ENCODE measurements at regions not wholly inside any gene's neighbourhood (a gene's known extent, or its start where the extent isn't known, plus 50 kb on each side); places are given as distances from the start of the nearest gene placed in this dataset.

DNA sequence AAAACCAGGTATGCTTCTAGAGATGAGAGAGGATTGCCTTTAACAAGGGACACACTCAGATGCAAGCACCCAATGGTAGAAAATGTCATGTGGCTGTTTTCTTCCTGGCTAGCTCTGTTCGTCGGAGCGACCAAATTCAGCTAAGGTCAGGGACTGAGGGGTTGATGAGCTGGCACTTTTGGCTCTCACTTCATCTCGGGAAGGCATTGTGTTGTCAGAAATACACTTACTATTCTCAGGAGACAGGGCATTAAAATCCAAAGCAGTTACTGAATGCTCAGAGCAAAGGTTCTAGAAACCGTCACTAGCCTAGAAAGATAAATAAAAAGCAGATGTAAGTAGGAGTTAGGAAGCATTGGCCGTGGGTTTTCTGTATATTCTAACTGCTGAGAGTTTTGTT is 275.7 kb upstream of the SSTR1 start:
- in situ Hi-C loops (cut with HindIII; ENCODE audit: low pct_unique_long_range_greater_than_20kb, low sequenced_read_pairs) (no loop called here), intact Hi-C loops (cut with micrococcal nuclease; ENCODE audit: unreplicated experiment) (no loop called here)
- Histone ChIP-seq H3K27ac (ENCODE audit: low read length) (no peak overlapping the region), H3K4me3 (ENCODE audit: low read depth in 2 of 2, low read length in 2 of 2) (no peak overlapping the region), H3K4me1 (ENCODE audit: control insufficient read depth, insufficient read depth, low read length) (no peaks in the 10 kb centered on the region), H3K36me3 (ENCODE audit: control insufficient read depth, insufficient read depth, low read length) (no peaks in the 10 kb centered on the region), H3K9me3 (ENCODE audit: control insufficient read depth, insufficient read depth, low read depth, low read length) (no peaks in the 10 kb centered on the region), H3K27me3 (ENCODE audit: control insufficient read depth, insufficient read depth, low read length) (no peaks in the 10 kb centered on the region)
- ATAC-seq (no peak), DNase-seq (ENCODE audit: low read depth, low spot score) (no peak)
- POLR2A ChIA-PET: no interaction called here
- no peak for TF ChIP-seq TCF7L2 (IDR thresholded peaks at IDR 0.05; ENCODE audit: low read depth, low read length)
- no peak for TF ChIP-seq REST (IDR thresholded peaks at IDR 0.05; ENCODE audit: insufficient read depth in 1 of 2, low read depth in 2 of 2, low read length in 1 of 2)
- TF ChIP-seq CTCF (IDR thresholded peaks at IDR 0.05): no peak
- no peak for TF ChIP-seq POLR2AphosphoS5 (IDR thresholded peaks at IDR 0.05; ENCODE audit: low read depth, low read length)
- no peak for TF ChIP-seq SIN3A (IDR thresholded peaks at IDR 0.05; ENCODE audit: borderline replicate concordance, insufficient read depth, low read depth, low read length)
- BruUV-seq (replicated peaks): no TSS peak
- CTCF ChIA-PET: no interaction called here

- POLR2A ChIA-PET: no interaction called here
- Histone ChIP-seq H3K4me1 (ENCODE audit: control insufficient read depth, insufficient read depth, low read length) (no peaks in the 10 kb centered on the region), H3K9me3 (ENCODE audit: control insufficient read depth, insufficient read depth, low read depth, low read length) (no peaks in the 10 kb centered on the region), H3K4me3 (ENCODE audit: low read depth in 2 of 2, low read length in 2 of 2) (no peak overlapping the region), H3K27me3 (ENCODE audit: control insufficient read depth, insufficient read depth, low read length) (no peaks in the 10 kb centered on the region), H3K27ac (ENCODE audit: low read length) (no peak overlapping the region), H3K36me3 (ENCODE audit: control insufficient read depth, insufficient read depth, low read length) (no peaks in the 10 kb centered on the region)
- ATAC-seq: no peak
- TF ChIP-seq SIN3A (IDR thresholded peaks at IDR 0.05; ENCODE audit: borderline replicate concordance, insufficient read depth, low read depth, low read length) (no peak), POLR2AphosphoS5 (IDR thresholded peaks at IDR 0.05; ENCODE audit: low read depth, low read length) (no peak), REST (IDR thresholded peaks at IDR 0.05; ENCODE audit: insufficient read depth in 1 of 2, low read depth in 2 of 2, low read length in 1 of 2) (no peak), CTCF (IDR thresholded peaks at IDR 0.05) (no peak), TCF7L2 (IDR thresholded peaks at IDR 0.05; ENCODE audit: low read depth, low read length) (no peak)
- BruUV-seq (replicated peaks): no TSS peak
- CTCF ChIA-PET: no interaction called here
- intact Hi-C loops (cut with micrococcal nuclease; ENCODE audit: unreplicated experiment) (no loop called here), in situ Hi-C loops (cut with HindIII; ENCODE audit: low pct_unique_long_range_greater_than_20kb, low sequenced_read_pairs) (no loop called here)
- no peak for DNase-seq (ENCODE audit: low read depth, low spot score)
Observed at GRCh38 chr14:37932481-37932880, 275.2 kb upstream of the SSTR1 start.
